Neural cell (in vitro differentiated cells): ENCODE measurements at regions not wholly inside any gene's neighbourhood (a gene's known extent, or its start where the extent isn't known, plus 50 kb on each side); places are given as distances from the start of the nearest gene placed in this dataset.

ENCODE experiments used
- EP300 ChIP-seq: fragments of 450-650 bp; conservative IDR thresholded peaks from 2 replicates; pipeline ENCODE4 v1.6.1; 2014; ENCODE audit warnings: antibody characterized with exemption, mild to moderate bottlenecking, moderate library complexity; ENCODE audit not compliant: poor library complexity, severe bottlenecking
- EZH2 ChIP-seq: fragments of 200-600, 300-800 bp; shearing (Covaris generic), sonication (generic); IDR thresholded peaks from 2 replicates; pipeline ENCODE4 v1.6.1; 2014; ENCODE audit warnings: antibody characterized with exemption, low read length, borderline replicate concordance, mild to moderate bottlenecking; ENCODE audit not compliant: insufficient read depth, poor library complexity, severe bottlenecking
- MXI1 ChIP-seq: fragments of 450-650 bp; conservative IDR thresholded peaks from 2 replicates; pipeline ENCODE4 v1.6.1; 2014; ENCODE audit warnings: antibody characterized with exemption, mild to moderate bottlenecking; ENCODE audit not compliant: poor library complexity, severe bottlenecking
- RAD21 ChIP-seq: fragments of 450-650 bp; conservative IDR thresholded peaks from 2 replicates; pipeline ENCODE4 v1.6.1; 2014; ENCODE audit warnings: antibody characterized with exemption, mild to moderate bottlenecking, moderate library complexity
- SMC3 ChIP-seq: fragments of 450-650 bp; conservative IDR thresholded peaks from 2 replicates; pipeline ENCODE4 v1.6.1; 2014; ENCODE audit warnings: antibody characterized with exemption, mild to moderate bottlenecking, moderate library complexity; ENCODE audit not compliant: poor library complexity
- TAF1 ChIP-seq: IDR thresholded peaks from 2 replicates; pipeline ENCODE4 v1.6.1; 2012; ENCODE audit warnings: low read depth
- TF ChIP-seq, protein P1 (sequence below): fragments of 450-650 bp; IDR thresholded peaks from 2 replicates; pipeline ENCODE4 v1.5.1; 2014; ENCODE audit warnings: antibody characterized with exemption, mild to moderate bottlenecking, moderate library complexity; ENCODE audit not compliant: poor library complexity, severe bottlenecking

DNA sequence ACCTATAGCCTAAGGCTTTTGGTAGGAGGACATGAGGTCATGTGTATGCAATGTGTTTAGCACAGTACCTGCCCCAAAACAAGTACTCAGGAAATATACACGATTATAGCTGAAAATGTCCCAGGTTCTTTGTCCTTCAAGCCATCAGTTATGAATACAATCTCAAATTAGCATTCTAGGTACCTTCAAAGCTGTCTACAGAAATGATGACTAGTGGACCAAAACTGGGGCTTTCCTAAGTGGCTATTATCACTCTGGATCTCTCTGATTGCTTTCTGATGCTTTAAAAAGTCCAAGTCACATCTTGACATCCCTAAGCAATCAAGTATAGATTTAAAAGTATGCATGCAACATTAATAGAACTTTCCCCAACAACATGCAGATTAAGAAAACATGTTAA lies 93.0 kb upstream of the SLIT3 start:
- TF ChIP-seq, protein P1, sequence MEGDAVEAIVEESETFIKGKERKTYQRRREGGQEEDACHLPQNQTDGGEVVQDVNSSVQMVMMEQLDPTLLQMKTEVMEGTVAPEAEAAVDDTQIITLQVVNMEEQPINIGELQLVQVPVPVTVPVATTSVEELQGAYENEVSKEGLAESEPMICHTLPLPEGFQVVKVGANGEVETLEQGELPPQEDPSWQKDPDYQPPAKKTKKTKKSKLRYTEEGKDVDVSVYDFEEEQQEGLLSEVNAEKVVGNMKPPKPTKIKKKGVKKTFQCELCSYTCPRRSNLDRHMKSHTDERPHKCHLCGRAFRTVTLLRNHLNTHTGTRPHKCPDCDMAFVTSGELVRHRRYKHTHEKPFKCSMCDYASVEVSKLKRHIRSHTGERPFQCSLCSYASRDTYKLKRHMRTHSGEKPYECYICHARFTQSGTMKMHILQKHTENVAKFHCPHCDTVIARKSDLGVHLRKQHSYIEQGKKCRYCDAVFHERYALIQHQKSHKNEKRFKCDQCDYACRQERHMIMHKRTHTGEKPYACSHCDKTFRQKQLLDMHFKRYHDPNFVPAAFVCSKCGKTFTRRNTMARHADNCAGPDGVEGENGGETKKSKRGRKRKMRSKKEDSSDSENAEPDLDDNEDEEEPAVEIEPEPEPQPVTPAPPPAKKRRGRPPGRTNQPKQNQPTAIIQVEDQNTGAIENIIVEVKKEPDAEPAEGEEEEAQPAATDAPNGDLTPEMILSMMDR: no peak
- TF ChIP-seq EP300 (no peak), RAD21 (no peak), EZH2 (no peak), MXI1 (no peak), SMC3 (no peak), TAF1 (no peak)
